Heart left ventricle (tissue), 13 donors: ENCODE measurements at regions not wholly inside any gene's neighbourhood (a gene's known extent, or its start where the extent isn't known, plus 50 kb on each side); places are given as distances from the start of the nearest gene placed in this dataset.

ENCODE experiments used
- CTCF ChIP-seq, 12 donors: fragments of 200-600 bp; sonication (generic) in 4 of 12; IDR thresholded peaks; one replicate each; pipeline versions ENCODE4 v1.5.0 to v1.8.0; 2018 to 2022; ENCODE audit warnings: antibody characterized with exemption in 12 of 12, mild to moderate bottlenecking in 5 of 12
- POLR2A ChIP-seq, 2 donors: fragments of 450-650 bp; IDR thresholded peaks; one replicate each; pipeline ENCODE4 v1.6.1; 2017; ENCODE audit warnings: antibody characterized with exemption in 2 of 2, mild to moderate bottlenecking in 2 of 2, moderate library complexity in 2 of 2
- donor health status: ischemic (EF 13 %, LVEDD 7.1; RV severe dilation, severe dysfunction).
- donor health status: DM: no; HTN: yes; CAD: no.
- donor health status: DM: no; HTN: no; CAD: no.
- donor health status: ischemic (EF 25% LVEDD 6.9; RV normal size, moderate dysfunction).
- donor health status: ischemic (EF 25% LVEDD 5.7; RV mildly dilated, moderate dysfunction).
- donor health status: ischemic (EF 35%, LVEDD 5.7; RV mildly dilated, moderate dysfunction).
- donor health status: nonischemic (EF 11% LVEDD 7.7; RV severe dilation, severe dysfunction).
- donor health status: DM: yes; HTN: yes; CAD: no.
- donor health status: PGD.
- donor health status: ischemic (EF 29% LVEDD 5.4; RV normal size, mild dysfunction).
- donor health status: nonischemic (EF 23%, LVEDD 6.1; RV moderate dilation, normal function).

DNA sequence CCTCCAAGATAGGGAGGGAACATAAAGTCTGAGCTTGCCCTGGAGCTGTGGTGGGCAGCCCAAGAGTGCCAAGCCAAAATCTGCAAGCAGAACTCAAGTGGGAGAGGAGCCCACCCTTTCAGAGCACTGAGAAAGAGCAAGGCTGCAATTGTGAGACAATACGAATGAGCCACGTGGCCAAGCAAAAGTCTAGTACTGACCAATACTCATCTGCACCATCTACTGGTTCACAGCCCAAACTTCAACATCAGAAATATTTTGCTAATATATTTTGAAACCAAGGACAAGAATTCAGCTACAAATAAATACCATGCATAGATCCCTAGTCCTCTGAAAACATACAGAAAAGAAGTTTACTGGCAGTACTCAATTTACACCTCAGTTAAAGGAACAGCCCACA is 696.2 kb upstream of the COX7C start:
- no peak for TF ChIP-seq CTCF (IDR thresholded peaks at IDR 0.05)
- TF ChIP-seq POLR2A (IDR thresholded peaks at IDR 0.05): no peak
